Activated T-cell treated with anti-CD3 and anti-CD28 coated beads, Interleukin-2, amount 50 U/mL, for 4 hours (primary cell): ENCODE measurements at regions not wholly inside any gene's neighbourhood (a gene's known extent, or its start where the extent isn't known, plus 50 kb on each side); places are given as distances from the start of the nearest gene placed in this dataset.

Source experiments
- ATAC-seq, 2 donors: fragments of 200-7000 bp; cut with Tn5 transposase; one replicate each; pipeline ENCODE4 v1.10.0; 2021
- DNase-seq: peaks from one replicate; pipeline ENCODE4 v3.0.0-alpha.2; 2020
- H3K27me3 Mint-ChIP-seq: one replicate; pipeline ENCODE4 v1.8.0; 2021; ENCODE audit warnings: low read depth, mixed read lengths
- H3K36me3 Mint-ChIP-seq: one replicate; pipeline ENCODE4 v1.8.0; 2022; ENCODE audit warnings: mixed read lengths; ENCODE audit not compliant: insufficient read depth
- H3K4me1 Mint-ChIP-seq: one replicate; pipeline ENCODE4 v1.8.0; 2021; ENCODE audit warnings: low read depth, mixed read lengths
- H3K4me3 Mint-ChIP-seq: one replicate; pipeline ENCODE4 v1.8.0; 2021; ENCODE audit warnings: mild to moderate bottlenecking, moderate library complexity, mixed read lengths
- H3K9me3 Mint-ChIP-seq: one replicate; pipeline ENCODE4 v1.8.0; 2021; ENCODE audit warnings: mixed read lengths

GRCh38 chr14:38150075-38150474, 57.6 kb upstream of the SSTR1 start:
- DNase-seq: no peak
- H3K4me1 Mint-ChIP-seq: no peaks in the 10 kb centered on the region
- H3K36me3 Mint-ChIP-seq: no peaks in the 10 kb centered on the region
- H3K9me3 Mint-ChIP-seq: no peaks in the 10 kb centered on the region
- H3K4me3 Mint-ChIP-seq: no peak overlapping the region
- H3K27me3 Mint-ChIP-seq: no peaks in the 10 kb centered on the region
- no peak for ATAC-seq
